Right atrium auricular region (tissue), 2 donors: ENCODE measurements at regions not wholly inside any gene's neighbourhood (a gene's known extent, or its start where the extent isn't known, plus 50 kb on each side); places are given as distances from the start of the nearest gene placed in this dataset.

Experiments
- DNase-seq: peaks from one replicate; pipeline ENCODE4 v3.0.0-alpha.2; 2019; ENCODE audit warnings: low spot score
- H3K27ac ChIP-seq, 2 donors: fragments of 200-600 bp; sonication (generic); 1 replicate in 1 of 2; 2 replicates in 1 of 2; pipeline ENCODE4 v1.5.1; 2016 to 2019
- H3K27me3 ChIP-seq, 2 donors: fragments of 200-600 bp; sonication (generic); one replicate each; pipeline versions ENCODE4 v1.5.1 to v1.6.0; 2017 to 2019
- H3K36me3 ChIP-seq: fragments of 200-600 bp; sonication (generic); one replicate; pipeline ENCODE4 v1.5.1; 2016
- H3K4me1 ChIP-seq, 2 donors: fragments of 200-600 bp; sonication (generic); one replicate each; pipeline versions ENCODE4 v1.5.1 to v1.6.0; 2017 to 2019
- H3K4me3 ChIP-seq, 2 donors: fragments of 200-600 bp; sonication (generic); 1 replicate in 1 of 2; 2 replicates in 1 of 2; pipeline ENCODE4 v1.5.1; 2017 to 2019; ENCODE audit warnings: mild to moderate bottlenecking in 1 of 2, moderate library complexity in 1 of 2
- H3K9me3 ChIP-seq, 2 donors: fragments of 200-600 bp; sonication (generic); one replicate each; pipeline ENCODE4 v1.5.1; 2019
- CTCF ChIP-seq, 2 donors: fragments of 200-600 bp; sonication (generic); IDR thresholded peaks; one replicate each; pipeline ENCODE4 v1.5.1; 2019; ENCODE audit warnings: antibody characterized with exemption in 2 of 2

GRCh38 chr20:48390981-48391380 lies 436.8 kb downstream of the PREX1 start:
- H3K27me3 ChIP-seq: no peaks in the 10 kb centered on the region
- H3K36me3 ChIP-seq: no peaks in the 10 kb centered on the region
- H3K4me3 ChIP-seq: no peak overlapping the region
- peaks cover 0 to 3% of the 10 kb centered on the region in 2 donors for H3K9me3 ChIP-seq
- H3K4me1 ChIP-seq: peaks cover 0 to 2% of the 10 kb centered on the region in 2 donors
- DNase-seq: no peak
- TF ChIP-seq CTCF (IDR thresholded peaks at IDR 0.05): no peak
- no peak overlapping the region for H3K27ac ChIP-seq

- Histone ChIP-seq H3K27ac (no peak overlapping the region), H3K36me3 (no peaks in the 10 kb centered on the region), H3K27me3 (no peaks in the 10 kb centered on the region), H3K4me1 (no peaks in the 10 kb centered on the region), H3K4me3 (no peak overlapping the region), H3K9me3 (peaks cover 0 to 3% of the 10 kb centered on the region in 2 donors)
- DNase-seq: no peak
- TF ChIP-seq CTCF (IDR thresholded peaks at IDR 0.05): no peak
These were observed 440.1 kb downstream of the PREX1 start for GRCh38 chr20:48387675-48388074.

GRCh38 chr20:48385527-48385926 lies 442.3 kb downstream of the PREX1 start:
- no peak for TF ChIP-seq CTCF (IDR thresholded peaks at IDR 0.05)
- no peak overlapping the region for H3K4me3 ChIP-seq
- H3K27me3 ChIP-seq: no peaks in the 10 kb centered on the region
- no peaks in the 10 kb centered on the region for H3K9me3 ChIP-seq
- DNase-seq: no peak
- no peaks in the 10 kb centered on the region for H3K4me1 ChIP-seq
- no peak overlapping the region for H3K27ac ChIP-seq
- H3K36me3 ChIP-seq: no peaks in the 10 kb centered on the region

GRCh38 chr20:48385114-48385513 lies 442.7 kb downstream of the PREX1 start:
- Histone ChIP-seq H3K27ac (no peak overlapping the region), H3K4me1 (no peaks in the 10 kb centered on the region), H3K4me3 (no peak overlapping the region), H3K27me3 (no peaks in the 10 kb centered on the region), H3K9me3 (no peaks in the 10 kb centered on the region), H3K36me3 (no peaks in the 10 kb centered on the region)
- no peak for DNase-seq
- TF ChIP-seq CTCF (IDR thresholded peaks at IDR 0.05): no peak

GRCh38 chr20:48384147-48384818 lies 443.5 kb downstream of the PREX1 start:
- no peaks in the 10 kb centered on the region for H3K36me3 ChIP-seq
- no peak overlapping the region for H3K27ac ChIP-seq
- no peaks in the 10 kb centered on the region for H3K27me3 ChIP-seq
- H3K4me3 ChIP-seq: no peak overlapping the region
- no peaks in the 10 kb centered on the region for H3K9me3 ChIP-seq
- DNase-seq: no peak
- H3K4me1 ChIP-seq: no peaks in the 10 kb centered on the region
- no peak for TF ChIP-seq CTCF (IDR thresholded peaks at IDR 0.05)

- H3K27me3 ChIP-seq: no peaks in the 10 kb centered on the region
- no peak for TF ChIP-seq CTCF (IDR thresholded peaks at IDR 0.05)
- no peak for DNase-seq
These were observed 444.5 kb downstream of the PREX1 start for GRCh38 chr20:48383252-48383651.

More at GRCh38 chr20:48383252-48383651, 444.5 kb downstream of the PREX1 start:
- no peaks in the 10 kb centered on the region for H3K36me3 ChIP-seq
- no peaks in the 10 kb centered on the region for H3K4me1 ChIP-seq
- no peak overlapping the region for H3K27ac ChIP-seq
- no peak overlapping the region for H3K4me3 ChIP-seq
- H3K9me3 ChIP-seq: no peaks in the 10 kb centered on the region
